IMR-90 (cell line): ENCODE measurements at regions not wholly inside any gene's neighbourhood (a gene's known extent, or its start where the extent isn't known, plus 50 kb on each side); places are given as distances from the start of the nearest gene placed in this dataset.

Experiments
- ATAC-seq: fragments of 200-7000 bp; cut with Tn5 transposase; 2 replicates; pipeline ENCODE4 v1.9.1; 2020; ENCODE audit warnings: low read depth, mild to moderate bottlenecking, moderate library complexity
- BruUV-seq: library from RNA; stranded (reverse); fragments of 400-500 nt; replicated peaks from 2 replicates; lab custom pipeline; 2021; lab: Mats Ljungman, UMichigan
- CTCF ChIA-PET: fragments of 300-600 bp; formaldehyde crosslinking; extraction: SDS; loops from one replicate; lab custom pipeline; 2021; ENCODE audit warnings: antibody characterized with exemption; lab: Yijun Ruan, JAX
- POLR2A ChIA-PET: fragments of 300-600 bp; sonication (Branson Sonifier 250); formaldehyde crosslinking; loops from one replicate; lab custom pipeline; 2022; ENCODE audit warnings: antibody characterized with exemption; ENCODE audit not compliant: unreplicated experiment; lab: Charles Lee
- DNase-seq: peaks from one replicate; pipeline ENCODE4 v3.0.0; 2013
- H2AFZ ChIP-seq: replicated peaks from 2 replicates; pipeline ENCODE3; 2013; ENCODE audit warnings: low read length, mild to moderate bottlenecking; ENCODE audit not compliant: poor library complexity
- H2AK5ac ChIP-seq: 2 replicates; pipeline ENCODE4 v1.6.1; 2013; ENCODE audit warnings: low read depth, low read length, inconsistent platforms
- H2AK9ac ChIP-seq: replicated peaks from 2 replicates; pipeline ENCODE3; 2013; ENCODE audit warnings: mild to moderate bottlenecking, low read depth, low read length, moderate library complexity; ENCODE audit not compliant: poor library complexity
- H2BK120ac ChIP-seq: 2 replicates; pipeline ENCODE4 v1.6.1; 2013; ENCODE audit warnings: low read depth, low read length, inconsistent platforms
- H2BK15ac ChIP-seq: 3 replicates; pipeline ENCODE4 v1.6.1; 2013; ENCODE audit warnings: low read depth, low read length, inconsistent platforms
- H2BK20ac ChIP-seq: 2 replicates; pipeline ENCODE4 v1.6.1; 2013; ENCODE audit warnings: low read depth, mild to moderate bottlenecking, inconsistent platforms, low read length, moderate library complexity
- H2BK5ac ChIP-seq: 2 replicates; pipeline ENCODE4 v1.6.1; 2013; ENCODE audit warnings: mild to moderate bottlenecking, low read depth, low read length, inconsistent platforms; ENCODE audit not compliant: poor library complexity, severe bottlenecking
- H3K14ac ChIP-seq: replicated peaks from 2 replicates; pipeline ENCODE4 v1.6.1; 2013; ENCODE audit warnings: low read depth, low read length, inconsistent platforms
- H3K18ac ChIP-seq: 2 replicates; pipeline ENCODE4 v1.6.1; 2013; ENCODE audit warnings: low read depth, low read length, control low read depth
- H3K23ac ChIP-seq: 2 replicates; pipeline ENCODE4 v1.6.1; 2013; ENCODE audit warnings: low read depth, low read length, inconsistent platforms
- H3K27ac ChIP-seq: 2 replicates; pipeline ENCODE4 v1.5.1; 2013; ENCODE audit warnings: mild to moderate bottlenecking, control low read depth, low read length; ENCODE audit not compliant: insufficient read depth
- H3K27me3 ChIP-seq: 2 replicates; pipeline ENCODE4 v1.6.1; 2013; ENCODE audit warnings: low read length; ENCODE audit not compliant: control insufficient read depth, insufficient read depth
- H3K36me3 ChIP-seq: 2 replicates; pipeline ENCODE4 v1.6.1; 2013; ENCODE audit warnings: low read length, mixed read lengths; ENCODE audit not compliant: control insufficient read depth, insufficient read depth
- H3K4ac ChIP-seq: 2 replicates; pipeline ENCODE4 v1.6.1; 2013; ENCODE audit warnings: low read depth, low read length, inconsistent platforms
- H3K4me1 ChIP-seq: 2 replicates; pipeline ENCODE4 v1.6.1; 2013; ENCODE audit warnings: low read length, mixed read lengths; ENCODE audit not compliant: control insufficient read depth, insufficient read depth
- H3K4me2 ChIP-seq: 2 replicates; pipeline ENCODE4 v1.6.1; 2013; ENCODE audit warnings: low read depth, mild to moderate bottlenecking, control low read depth, low read length, moderate library complexity
- H3K4me3 ChIP-seq: 2 replicates; pipeline ENCODE4 v1.5.1; 2013; ENCODE audit warnings: low read depth, mild to moderate bottlenecking, control low read depth, low read length, moderate library complexity; ENCODE audit not compliant: insufficient read depth
- H3K56ac ChIP-seq: 2 replicates; pipeline ENCODE4 v1.6.1; 2013; ENCODE audit warnings: low read length, inconsistent platforms; ENCODE audit not compliant: insufficient read depth; ENCODE audit errors: extremely low read depth
- H3K79me1 ChIP-seq, 2 experiments: 2 replicates each; pipeline ENCODE4 v1.6.1; 2013; ENCODE audit warnings: low read length in 2 of 2, inconsistent platforms in 1 of 2, low read depth in 1 of 2
- H3K9ac ChIP-seq: 2 replicates; pipeline ENCODE4 v1.6.1; 2013; ENCODE audit warnings: low read depth, low read length, control low read depth
- H3K9me1 ChIP-seq: 2 replicates; pipeline ENCODE4 v1.6.1; 2013; ENCODE audit warnings: low read length, inconsistent platforms; ENCODE audit not compliant: insufficient read depth
- H3K9me3 ChIP-seq: 2 replicates; pipeline ENCODE4 v1.6.1; 2013; ENCODE audit warnings: low read length; ENCODE audit not compliant: control insufficient read depth, insufficient read depth
- H4K20me1 ChIP-seq: 2 replicates; pipeline ENCODE4 v1.6.1; 2013; ENCODE audit warnings: low read length, inconsistent platforms; ENCODE audit not compliant: insufficient read depth
- H4K5ac ChIP-seq: 2 replicates; pipeline ENCODE4 v1.6.1; 2013; ENCODE audit warnings: mild to moderate bottlenecking, low read depth, low read length, control low read depth
- H4K8ac ChIP-seq, 2 experiments: 2 replicates each; pipeline ENCODE4 v1.6.1; 2013; ENCODE audit warnings: low read depth in 2 of 2, low read length in 2 of 2, control low read depth in 1 of 2, inconsistent platforms in 1 of 2
- H4K91ac ChIP-seq: 2 replicates; pipeline ENCODE4 v1.6.1; 2013; ENCODE audit warnings: low read depth, low read length, inconsistent platforms; ENCODE audit not compliant: insufficient read depth
- BHLHE40 ChIP-seq: fragments of 150-350 bp; IDR thresholded peaks from 2 replicates; pipeline ENCODE4 v1.6.1; 2016; ENCODE audit warnings: mild to moderate bottlenecking, low read depth, low read length
- CEBPB ChIP-seq: IDR thresholded peaks from 2 replicates; pipeline ENCODE4 v1.6.1; 2012; ENCODE audit warnings: low read depth, low read length, improper control_type of control experiment
- CHD1 ChIP-seq: IDR thresholded peaks from 2 replicates; pipeline ENCODE4 v1.6.1; 2012; ENCODE audit warnings: low read depth, low read length, improper control_type of control experiment
- FOS ChIP-seq: fragments of 150-350 bp; IDR thresholded peaks from 2 replicates; pipeline ENCODE4 v1.6.1; 2016; ENCODE audit warnings: low read depth, low read length
- MAFK ChIP-seq: IDR thresholded peaks from 2 replicates; pipeline ENCODE4 v1.6.1; 2012; ENCODE audit warnings: low read depth, low read length, improper control_type of control experiment
- MAZ ChIP-seq: IDR thresholded peaks from 2 replicates; pipeline ENCODE4 v1.6.1; 2012; ENCODE audit warnings: low read depth, mild to moderate bottlenecking, low read length, improper control_type of control experiment, moderate library complexity, borderline replicate concordance
- MXI1 ChIP-seq: IDR thresholded peaks from 2 replicates; pipeline ENCODE4 v1.6.1; 2012; ENCODE audit warnings: low read depth, mild to moderate bottlenecking, low read length, moderate library complexity, borderline replicate concordance
- RAD21 ChIP-seq: IDR thresholded peaks from 2 replicates; pipeline ENCODE4 v1.6.1; 2012; ENCODE audit warnings: low read length, improper control_type of control experiment
- RCOR1 ChIP-seq: IDR thresholded peaks from 2 replicates; pipeline ENCODE4 v1.6.1; 2012; ENCODE audit warnings: mild to moderate bottlenecking, low read length, improper control_type of control experiment; ENCODE audit not compliant: insufficient replicate concordance
- WGBS, 2 experiments: methylation state at CpG; one replicate each; pipeline versions ENCODE4 v1.1.5 to v1.1.7; 2013; ENCODE audit warnings: missing lambda C conversion rate in 2 of 2; ENCODE audit not compliant: insufficient read length in 1 of 2; ENCODE audit errors: extremely low coverage in 2 of 2; 5-methylcytosine and 5-hydroxymethylcytosine counted together
- dilution Hi-C: fragments of 300-500 bp; cut with HindIII; formaldehyde crosslinking; loops from one replicate; pipeline ENCODE4 v1.14.3; 2018; ENCODE audit warnings: low sequenced_read_pairs; ENCODE audit not compliant: unreplicated experiment
- in situ Hi-C: fragments of 300-500 bp; cut with MboI; formaldehyde crosslinking; loops from 3 replicates; pipeline ENCODE4 v1.14.3; 2019; ENCODE audit warnings: low sequenced_read_pairs, inconsistent platforms, mixed read lengths
- intact Hi-C: fragments of 100-400 bp; cut with micrococcal nuclease; formaldehyde crosslinking; loops from 2 replicates; pipeline ENCODE4 v1.10.0; 2022
- TF ChIP-seq, protein P1 (sequence below): conservative IDR thresholded peaks from 2 replicates; pipeline ENCODE4 v1.5.1; 2012; ENCODE audit warnings: mild to moderate bottlenecking, low read depth, low read length, improper control_type of control experiment
- TF ChIP-seq, protein P2 (sequence below): fragments of 150-350 bp; IDR thresholded peaks from 2 replicates; pipeline ENCODE4 v1.6.1; 2017; ENCODE audit warnings: mild to moderate bottlenecking, antibody characterized with exemption, low read length, low read depth
- TF ChIP-seq, protein P3 (sequence below): fragments of 150-350 bp; IDR thresholded peaks from 2 replicates; pipeline ENCODE4 v1.6.1; 2016; ENCODE audit warnings: low read depth, mild to moderate bottlenecking, low read length, moderate library complexity, borderline replicate concordance

DNA sequence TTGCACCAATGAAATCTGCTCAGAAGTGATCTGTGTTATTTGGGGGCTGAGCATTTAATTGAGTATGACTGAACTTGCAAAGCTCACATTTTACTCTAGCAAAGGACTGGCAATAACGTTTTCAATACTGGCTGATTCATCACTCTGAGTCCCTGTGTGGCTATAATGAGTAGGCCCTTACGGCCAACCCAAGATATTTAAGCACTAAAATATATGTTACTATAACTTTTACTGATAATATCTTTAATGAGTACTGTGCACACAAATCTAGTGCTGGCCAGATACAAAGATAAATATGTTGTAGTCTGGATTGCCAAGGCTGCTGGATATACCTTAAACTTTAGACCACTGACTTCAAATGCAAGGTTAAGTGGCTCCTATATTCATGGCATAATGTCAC is 436.4 kb upstream of the KCNMB2 start:
- Histone ChIP-seq H3K9me1 (no peaks in the 10 kb centered on the region), H2AK9ac (no peak overlapping the region), H2BK20ac (no peak overlapping the region), H3K18ac (no peak overlapping the region), H3K23ac (no peak overlapping the region), H3K4me2 (no peak overlapping the region), H3K4ac (no peak overlapping the region), H3K9ac (no peak overlapping the region), H3K4me1 (no peaks in the 10 kb centered on the region), H2BK15ac (no peak overlapping the region), H4K5ac (no peak overlapping the region), H3K14ac (no peak overlapping the region), H3K9me3 (no peaks in the 10 kb centered on the region), H2AFZ (no peak overlapping the region), H4K20me1 (no peaks in the 10 kb centered on the region), H4K91ac (no peak overlapping the region), H3K27me3 (no peaks in the 10 kb centered on the region), H2BK120ac (no peak overlapping the region), H4K8ac (no peak overlapping the region), H3K36me3 (no peaks in the 10 kb centered on the region), H3K4me3 (no peak overlapping the region), H2AK5ac (no peak overlapping the region), H3K27ac (no peak overlapping the region), H3K56ac (no peak overlapping the region), H2BK5ac (no peak overlapping the region), H3K79me1 (no peaks in the 10 kb centered on the region)
- intact Hi-C loops (no loop called here), dilution Hi-C loops (no loop called here), in situ Hi-C loops (no loop called here)
- ChIA-PET POLR2A (no interaction called here), CTCF (interaction anchor here (0.8 kb wide), 1 partner anchor 8 kb away, joined by 3 read pairs; no protein-coding TSS in a partner anchor)
- TF ChIP-seq, protein P1, sequence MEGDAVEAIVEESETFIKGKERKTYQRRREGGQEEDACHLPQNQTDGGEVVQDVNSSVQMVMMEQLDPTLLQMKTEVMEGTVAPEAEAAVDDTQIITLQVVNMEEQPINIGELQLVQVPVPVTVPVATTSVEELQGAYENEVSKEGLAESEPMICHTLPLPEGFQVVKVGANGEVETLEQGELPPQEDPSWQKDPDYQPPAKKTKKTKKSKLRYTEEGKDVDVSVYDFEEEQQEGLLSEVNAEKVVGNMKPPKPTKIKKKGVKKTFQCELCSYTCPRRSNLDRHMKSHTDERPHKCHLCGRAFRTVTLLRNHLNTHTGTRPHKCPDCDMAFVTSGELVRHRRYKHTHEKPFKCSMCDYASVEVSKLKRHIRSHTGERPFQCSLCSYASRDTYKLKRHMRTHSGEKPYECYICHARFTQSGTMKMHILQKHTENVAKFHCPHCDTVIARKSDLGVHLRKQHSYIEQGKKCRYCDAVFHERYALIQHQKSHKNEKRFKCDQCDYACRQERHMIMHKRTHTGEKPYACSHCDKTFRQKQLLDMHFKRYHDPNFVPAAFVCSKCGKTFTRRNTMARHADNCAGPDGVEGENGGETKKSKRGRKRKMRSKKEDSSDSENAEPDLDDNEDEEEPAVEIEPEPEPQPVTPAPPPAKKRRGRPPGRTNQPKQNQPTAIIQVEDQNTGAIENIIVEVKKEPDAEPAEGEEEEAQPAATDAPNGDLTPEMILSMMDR = no peak
- TF ChIP-seq CEBPB = no peak
- no peak for TF ChIP-seq CHD1
- TF ChIP-seq MAZ = no peak
- TF ChIP-seq BHLHE40 = no peak
- no peak for TF ChIP-seq RCOR1
- no peak for TF ChIP-seq MAFK
- no peak for TF ChIP-seq RAD21
- TF ChIP-seq MXI1 = no peak
- TF ChIP-seq, protein P2, sequence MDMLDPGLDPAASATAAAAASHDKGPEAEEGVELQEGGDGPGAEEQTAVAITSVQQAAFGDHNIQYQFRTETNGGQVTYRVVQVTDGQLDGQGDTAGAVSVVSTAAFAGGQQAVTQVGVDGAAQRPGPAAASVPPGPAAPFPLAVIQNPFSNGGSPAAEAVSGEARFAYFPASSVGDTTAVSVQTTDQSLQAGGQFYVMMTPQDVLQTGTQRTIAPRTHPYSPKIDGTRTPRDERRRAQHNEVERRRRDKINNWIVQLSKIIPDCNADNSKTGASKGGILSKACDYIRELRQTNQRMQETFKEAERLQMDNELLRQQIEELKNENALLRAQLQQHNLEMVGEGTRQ = no peak
- no peak for TF ChIP-seq FOS
- TF ChIP-seq, protein P3, sequence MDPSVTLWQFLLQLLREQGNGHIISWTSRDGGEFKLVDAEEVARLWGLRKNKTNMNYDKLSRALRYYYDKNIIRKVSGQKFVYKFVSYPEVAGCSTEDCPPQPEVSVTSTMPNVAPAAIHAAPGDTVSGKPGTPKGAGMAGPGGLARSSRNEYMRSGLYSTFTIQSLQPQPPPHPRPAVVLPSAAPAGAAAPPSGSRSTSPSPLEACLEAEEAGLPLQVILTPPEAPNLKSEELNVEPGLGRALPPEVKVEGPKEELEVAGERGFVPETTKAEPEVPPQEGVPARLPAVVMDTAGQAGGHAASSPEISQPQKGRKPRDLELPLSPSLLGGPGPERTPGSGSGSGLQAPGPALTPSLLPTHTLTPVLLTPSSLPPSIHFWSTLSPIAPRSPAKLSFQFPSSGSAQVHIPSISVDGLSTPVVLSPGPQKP = no peak
- ATAC-seq (no peak), DNase-seq (no peak)
- no TSS peak for BruUV-seq
- no CpG with 5 or more reads among the region's 2 CpGs for WGBS, 2 experiments
